SH-SY5Y (cell line): ENCODE measurements at regions not wholly inside any gene's neighbourhood (a gene's known extent, or its start where the extent isn't known, plus 50 kb on each side); places are given as distances from the start of the nearest gene placed in this dataset.

Source experiments
- GATA2 ChIP-seq: IDR thresholded peaks from 2 replicates; pipeline ENCODE4 v1.6.1; 2011; ENCODE audit warnings: mild to moderate bottlenecking, low read depth, low read length
- GATA3 ChIP-seq: IDR thresholded peaks from 2 replicates; pipeline ENCODE4 v1.6.1; 2011; ENCODE audit warnings: low read depth, mild to moderate bottlenecking, low read length, moderate library complexity

- TF ChIP-seq GATA2 (no peak), GATA3 (no peak)
Measured at GRCh38 chr20:60256811-60257210, 298.6 kb downstream of the CDH26 start.
